GM19463 (cell line): ENCODE measurements at regions not wholly inside any gene's neighbourhood (a gene's known extent, or its start where the extent isn't known, plus 50 kb on each side); places are given as distances from the start of the nearest gene placed in this dataset.

Experiments used
- ATAC-seq: cut with Tn5 transposase; IDR thresholded peaks from one replicate; pipeline ENCODE4 v1.9.1; 2021; ENCODE audit warnings: mild to moderate bottlenecking, moderate library complexity; ENCODE audit not compliant: unreplicated experiment

GRCh38 chr16:73234496-73234895 is 186.6 kb upstream of the ZFHX3 start:
- no peak for ATAC-seq

DNA sequence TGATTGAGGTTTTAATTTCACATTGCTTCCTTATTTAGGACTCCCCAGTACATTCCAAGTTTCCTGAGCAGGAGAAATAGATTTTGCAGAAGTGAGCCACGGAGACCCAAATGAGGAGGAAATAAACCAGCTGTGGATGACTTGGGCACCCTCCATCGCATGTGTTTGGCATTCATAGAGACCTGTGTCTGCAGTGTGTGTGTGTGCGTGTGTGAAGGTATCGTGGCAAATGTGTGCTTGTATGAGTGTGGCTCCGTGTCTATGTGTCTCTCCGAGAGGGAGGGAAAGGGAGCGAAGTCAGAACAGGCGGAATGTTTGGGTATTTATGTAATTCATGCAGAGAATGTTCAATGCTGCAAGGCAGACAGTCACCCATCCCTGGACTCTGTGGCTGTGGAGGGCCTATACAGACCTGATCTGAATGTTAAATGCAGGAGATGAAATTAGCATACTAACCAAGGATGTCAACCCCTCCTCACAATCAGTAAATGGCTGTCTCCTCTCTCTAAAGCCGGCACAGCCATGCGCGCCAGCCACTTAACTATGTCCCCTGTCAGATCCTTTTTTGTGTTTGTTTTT is 186.0 kb upstream of the ZFHX3 start:
- no peak for ATAC-seq

GRCh38 chr16:73233329-73233765 is 185.4 kb upstream of the ZFHX3 start:
- no peak for ATAC-seq

DNA sequence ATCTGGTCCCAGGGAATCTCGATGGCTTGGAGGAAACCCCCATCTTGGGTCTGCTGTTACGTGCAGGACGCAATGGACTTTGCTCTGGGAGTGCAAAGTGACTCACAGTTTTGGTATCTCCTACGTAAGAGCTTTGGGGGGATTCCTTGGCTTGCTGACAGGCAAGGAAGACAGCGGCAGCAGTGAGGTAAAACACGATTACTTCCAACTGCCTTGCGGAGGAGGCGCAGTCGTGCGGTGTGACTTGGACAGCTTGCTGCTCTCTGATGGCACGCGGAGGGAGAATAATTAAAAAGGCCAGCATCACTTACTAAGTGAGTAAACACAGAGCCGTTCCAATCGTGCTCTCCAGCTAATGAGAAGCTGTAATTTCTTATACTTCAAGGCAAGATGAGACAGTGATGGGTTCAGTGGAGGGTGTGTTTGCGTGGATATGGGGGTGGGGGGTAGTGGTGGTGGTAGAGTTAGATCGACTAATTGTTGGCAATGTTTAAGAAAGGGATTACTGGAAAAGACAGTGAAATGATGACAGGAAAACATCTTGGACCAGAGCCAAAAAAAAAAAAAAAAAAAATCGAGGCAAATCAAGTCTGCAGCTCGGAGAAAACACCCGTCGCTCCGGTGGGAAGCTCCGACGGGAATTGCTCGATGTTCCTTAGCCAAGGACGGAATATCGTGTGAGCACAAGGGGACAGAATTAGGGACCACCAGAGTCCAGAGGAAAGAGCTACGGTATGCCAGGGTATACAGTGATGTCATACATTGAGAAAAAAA is 184.8 kb upstream of the ZFHX3 start:
- ATAC-seq: no peak

GRCh38 chr16:73231944-73232554 is 184.1 kb upstream of the ZFHX3 start:
- no peak for ATAC-seq

DNA sequence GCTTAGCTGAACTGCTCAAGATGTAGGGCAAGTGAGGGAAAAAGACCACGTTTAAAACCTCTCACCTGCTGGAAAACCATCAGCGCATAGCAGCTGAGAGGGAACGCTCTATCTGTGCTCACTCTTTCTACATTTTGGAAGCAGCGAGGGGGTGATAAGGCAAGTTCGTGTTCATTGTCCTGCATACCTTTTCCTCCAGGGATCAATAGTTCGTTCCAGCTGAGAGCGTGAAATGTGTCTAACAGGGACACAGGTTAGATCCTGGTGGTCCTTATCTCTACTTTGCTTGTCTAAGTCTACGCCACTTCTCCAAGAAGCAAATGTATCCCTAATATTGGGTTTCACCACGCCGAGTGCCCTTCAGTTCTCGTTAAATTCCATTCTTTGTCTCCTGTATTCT is 183.5 kb upstream of the ZFHX3 start:
- no peak for ATAC-seq

DNA sequence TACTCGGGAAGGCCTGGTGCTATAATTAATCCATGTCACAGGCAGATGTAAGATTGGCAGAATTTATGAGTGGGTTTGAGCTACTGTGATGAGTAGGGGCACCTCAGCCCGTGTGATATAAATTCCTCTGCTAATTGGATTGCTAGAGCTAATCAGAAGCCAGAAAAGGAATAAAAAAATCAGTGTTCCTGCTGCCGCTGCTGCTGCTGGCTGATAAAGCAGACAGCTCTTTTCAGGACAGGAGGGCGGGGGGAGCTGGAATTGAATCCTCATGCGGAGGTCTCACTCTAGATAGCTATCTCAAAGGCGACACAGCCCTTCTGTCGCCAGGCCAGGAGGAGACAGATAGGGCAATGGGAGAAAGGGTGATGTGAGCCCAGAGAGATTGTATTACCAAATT is 182.7 kb upstream of the ZFHX3 start:
- ATAC-seq: no peak

DNA sequence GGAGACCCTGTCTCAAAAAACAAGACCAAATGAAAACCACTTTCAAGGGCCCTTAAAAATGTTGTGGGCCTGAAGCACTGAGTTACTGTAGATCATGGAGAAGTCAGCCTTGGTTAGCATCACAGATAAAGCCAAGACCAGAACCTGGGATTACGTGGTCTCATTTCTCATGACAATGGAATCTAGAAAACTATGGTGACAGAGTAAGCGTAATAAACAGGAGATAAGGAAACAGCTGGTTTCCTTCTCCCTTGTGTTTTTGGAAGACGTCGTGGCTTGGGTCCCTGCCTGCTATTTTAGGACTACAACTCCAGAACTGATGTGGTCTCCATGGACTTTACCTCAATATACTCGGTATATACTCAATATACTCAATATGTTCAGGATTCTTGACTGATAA is 180.7 kb upstream of the ZFHX3 start:
- ATAC-seq: no peak

- ATAC-seq: no peak
Measured at GRCh38 chr16:73226675-73227074, 178.7 kb upstream of the ZFHX3 start.

GRCh38 chr16:73225983-73226382 is 178.1 kb upstream of the ZFHX3 start:
- ATAC-seq: no peak

DNA sequence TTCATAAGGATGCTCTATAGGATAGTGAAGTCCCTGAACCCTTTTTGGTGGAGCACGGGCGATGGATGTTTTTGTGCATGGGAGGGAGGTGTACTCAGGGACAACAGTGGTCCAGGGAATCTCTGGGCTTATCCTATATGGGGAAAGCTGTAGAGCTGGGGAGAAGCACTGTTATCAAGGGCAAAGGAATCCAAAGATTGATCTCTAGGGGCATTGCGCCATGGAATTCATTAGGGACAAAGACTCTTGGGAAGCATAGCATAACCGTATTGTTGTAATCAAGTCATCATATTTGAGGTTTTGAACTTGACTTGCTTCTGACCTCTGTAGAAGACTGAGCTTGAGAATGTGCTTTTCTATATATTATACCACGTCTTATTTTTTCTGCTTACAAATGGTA is 172.9 kb upstream of the ZFHX3 start:
- ATAC-seq: no peak

GRCh38 chr16:73219176-73219575 is 171.2 kb upstream of the ZFHX3 start:
- ATAC-seq: no peak

DNA sequence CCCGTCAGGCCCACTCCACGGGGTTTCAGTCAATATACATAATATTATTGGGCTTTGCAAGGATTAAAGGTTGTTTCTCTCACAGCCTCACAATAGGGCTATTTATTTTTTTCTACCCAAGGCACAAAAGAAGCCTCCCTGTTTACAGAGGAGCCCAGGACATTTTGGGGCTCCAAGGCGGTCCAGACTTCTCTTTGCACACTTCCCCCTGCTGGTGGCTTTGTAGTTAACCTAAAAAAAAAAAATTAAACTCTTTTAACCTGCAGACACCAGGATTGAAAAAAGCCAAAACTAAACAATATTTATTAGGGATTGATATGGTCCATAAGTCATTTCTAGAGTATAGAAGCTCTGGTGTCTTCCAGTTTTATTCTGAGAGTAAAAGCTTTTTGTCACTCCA is 169.7 kb upstream of the ZFHX3 start:
- no peak for ATAC-seq

- ATAC-seq: no peak
Measured at GRCh38 chr16:73216932-73217331, 169.0 kb upstream of the ZFHX3 start.

DNA sequence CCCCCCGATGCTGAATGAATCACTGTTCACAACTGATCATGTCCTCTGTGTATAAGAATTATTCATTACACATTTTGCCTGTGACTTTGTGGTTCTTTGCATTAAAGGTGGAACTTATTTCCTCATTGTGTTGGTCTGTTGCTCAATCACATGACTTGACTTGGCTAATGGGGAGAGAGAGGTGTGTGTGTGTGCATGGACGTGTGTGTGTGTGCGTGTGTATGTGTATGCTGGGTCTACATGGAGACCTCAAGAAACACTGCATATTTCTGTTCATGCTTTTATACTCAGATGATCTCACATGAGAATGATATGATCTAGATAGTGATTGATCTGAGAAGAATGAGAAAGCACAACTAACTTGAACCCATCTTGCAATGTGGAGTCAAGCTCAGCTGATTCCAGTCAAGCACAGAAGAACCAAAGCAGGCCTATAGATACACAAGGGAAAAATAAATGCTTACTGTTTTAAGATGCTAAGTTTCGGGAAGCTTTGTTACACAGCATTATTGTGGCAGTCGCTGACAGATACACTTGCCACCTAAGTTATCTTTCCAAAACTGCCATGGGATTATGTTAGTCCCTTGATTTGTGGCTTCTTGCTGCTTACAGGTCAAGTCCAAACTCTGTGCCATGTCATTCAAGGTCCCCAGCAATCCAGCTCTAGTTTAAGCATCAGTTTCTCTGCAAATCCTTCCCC is 167.9 kb upstream of the ZFHX3 start:
- ATAC-seq: no peak

GRCh38 chr16:73214825-73215677 is 167.1 kb upstream of the ZFHX3 start:
- ATAC-seq: no peak

GRCh38 chr16:73213732-73214455 is 166.0 kb upstream of the ZFHX3 start:
- ATAC-seq: no peak

DNA sequence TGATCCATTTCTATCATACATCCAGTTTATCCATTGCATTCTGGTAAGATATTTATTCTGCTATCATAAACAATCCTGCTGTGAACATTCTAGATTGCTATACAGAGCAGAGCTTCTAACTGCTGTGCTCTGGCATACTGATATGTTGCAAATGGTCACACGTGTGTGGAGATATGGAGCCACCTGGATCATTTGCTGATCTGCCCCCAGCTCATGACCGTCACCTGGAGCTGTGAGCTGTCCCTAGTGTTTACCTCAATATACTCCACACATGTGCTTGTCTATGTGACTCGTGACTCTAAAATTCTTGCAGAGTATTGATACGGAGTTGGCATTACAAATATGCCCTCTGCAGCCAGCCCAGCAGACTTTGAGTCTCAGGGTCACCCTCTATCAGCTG is 164.5 kb upstream of the ZFHX3 start:
- ATAC-seq: no peak

GRCh38 chr16:73210686-73211085 is 162.8 kb upstream of the ZFHX3 start:
- ATAC-seq: no peak

DNA sequence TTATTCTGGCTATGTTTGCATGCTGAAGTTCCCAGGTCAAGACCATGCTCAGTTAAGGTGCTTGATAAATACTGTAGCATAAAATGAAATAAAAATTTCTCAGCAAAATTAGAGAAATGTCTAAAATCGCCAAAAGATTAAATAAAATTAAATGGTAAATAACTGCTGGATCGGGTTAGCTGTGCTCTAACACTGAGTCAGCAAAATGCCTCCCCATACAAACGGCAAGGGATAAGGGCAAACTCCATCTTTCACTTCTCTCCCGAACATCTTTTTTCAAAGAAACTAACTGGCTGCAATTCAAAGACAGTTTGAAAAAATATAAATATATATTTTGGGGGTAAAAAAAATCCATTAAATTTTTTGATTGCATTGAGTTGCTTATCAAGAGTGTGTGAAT is 162.2 kb upstream of the ZFHX3 start:
- no peak for ATAC-seq
